ENCODE measurements at regions not wholly inside any gene's neighbourhood (a gene's known extent, or its start where the extent isn't known, plus 50 kb on each side); places are given as distances from the start of the nearest gene placed in this dataset.
A peak's percentile ranks its signal among the peaks of the same experiment; 100 is the strongest.

DNA sequence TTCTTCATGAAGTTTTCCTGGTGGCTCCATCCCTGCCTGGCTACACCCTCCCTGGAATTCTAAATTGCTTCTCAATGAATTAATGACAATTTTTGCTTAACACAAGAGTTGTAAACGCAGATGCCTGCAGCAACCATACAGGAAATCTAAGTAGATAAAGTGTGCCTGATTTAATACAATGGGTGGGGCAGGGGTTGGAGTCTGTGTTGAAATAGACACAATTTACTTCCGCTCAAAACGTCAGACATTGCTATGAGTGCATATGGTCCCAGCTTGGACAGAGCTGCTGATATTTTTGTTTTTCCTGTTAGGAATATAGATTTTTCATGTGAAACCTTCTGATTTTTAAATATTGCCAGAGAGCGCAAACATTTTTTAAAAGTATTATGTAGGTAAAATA, 1235.0 kb upstream of the SORCS1 start:
- Mint-ChIP-seq H3K27me3 (no peaks in the 10 kb centered on the region), H3K9me3 (no peaks in the 10 kb centered on the region), H3K27ac (no peak overlapping the region), H3K36me3 (no peaks in the 10 kb centered on the region), H3K4me3 (no peak overlapping the region), H3K4me1 (no peaks in the 10 kb centered on the region)

DNA sequence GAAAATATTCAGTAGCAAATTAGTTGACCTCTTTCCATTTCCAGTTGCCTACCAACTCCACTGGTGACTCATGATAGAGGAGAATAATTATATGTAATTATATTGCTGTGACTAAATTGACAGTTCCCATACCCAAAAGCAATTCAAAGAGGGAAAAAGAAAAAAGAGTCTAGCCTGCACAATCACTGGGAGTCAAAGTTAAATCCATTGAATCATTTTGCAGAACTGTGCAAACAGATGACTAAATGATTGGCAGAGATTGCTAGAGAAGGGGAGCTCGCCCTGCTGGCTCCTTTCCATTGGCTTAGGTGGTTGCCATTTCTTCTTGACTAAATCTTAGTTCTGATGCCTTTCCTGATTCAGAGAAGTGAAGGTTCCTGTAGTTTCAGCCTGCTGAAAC, 1228.6 kb upstream of the SORCS1 start:
- H3K4me1 Mint-ChIP-seq = no peaks in the 10 kb centered on the region
- H3K27ac Mint-ChIP-seq = no peak overlapping the region
- H3K27me3 Mint-ChIP-seq = no peaks in the 10 kb centered on the region
- H3K36me3 Mint-ChIP-seq = no peaks in the 10 kb centered on the region
- peaks cover 5% of the 10 kb centered on the region for H3K9me3 Mint-ChIP-seq
- H3K4me3 Mint-ChIP-seq = no peak overlapping the region

GRCh38 chr10:108392286-108392685, 1227.8 kb upstream of the SORCS1 start:
- H3K4me1 Mint-ChIP-seq = no peaks in the 10 kb centered on the region
- H3K4me3 Mint-ChIP-seq = no peak overlapping the region
- H3K27me3 Mint-ChIP-seq = no peaks in the 10 kb centered on the region
- H3K36me3 Mint-ChIP-seq = no peaks in the 10 kb centered on the region
- H3K9me3 Mint-ChIP-seq = peaks cover 5% of the 10 kb centered on the region
- H3K27ac Mint-ChIP-seq = no peak overlapping the region

DNA sequence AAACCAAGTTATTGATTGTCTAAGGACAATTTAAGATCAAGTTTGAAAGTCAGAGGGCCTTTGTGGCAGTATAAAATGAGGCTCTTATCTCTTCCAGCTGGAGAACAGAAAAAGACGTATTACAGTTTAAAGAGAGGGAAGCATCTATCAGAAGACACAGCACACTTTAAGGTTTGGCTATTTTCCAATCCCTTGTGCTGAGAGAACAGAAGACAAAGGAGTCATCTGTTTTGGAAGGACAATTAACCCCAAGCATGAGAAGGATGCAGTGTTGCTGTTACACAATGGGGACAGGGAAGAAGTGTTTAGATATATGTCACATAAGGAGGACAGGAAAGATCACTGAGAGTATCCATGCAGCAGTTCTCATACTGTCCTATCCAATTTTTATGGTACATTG, 1224.2 kb upstream of the SORCS1 start:
- Mint-ChIP-seq H3K27me3 (no peaks in the 10 kb centered on the region), H3K27ac (no peak overlapping the region), H3K9me3 (peaks cover 6% of the 10 kb centered on the region), H3K4me3 (no peak overlapping the region), H3K36me3 (no peaks in the 10 kb centered on the region), H3K4me1 (no peaks in the 10 kb centered on the region)

GRCh38 chr10:108385963-108386362, 1221.5 kb upstream of the SORCS1 start:
- H3K27ac Mint-ChIP-seq = no peak overlapping the region
- H3K27me3 Mint-ChIP-seq = no peaks in the 10 kb centered on the region
- no peak overlapping the region for H3K4me3 Mint-ChIP-seq
- H3K9me3 Mint-ChIP-seq = peaks cover 6% of the 10 kb centered on the region
- H3K36me3 Mint-ChIP-seq = no peaks in the 10 kb centered on the region
- H3K4me1 Mint-ChIP-seq = no peaks in the 10 kb centered on the region

DNA sequence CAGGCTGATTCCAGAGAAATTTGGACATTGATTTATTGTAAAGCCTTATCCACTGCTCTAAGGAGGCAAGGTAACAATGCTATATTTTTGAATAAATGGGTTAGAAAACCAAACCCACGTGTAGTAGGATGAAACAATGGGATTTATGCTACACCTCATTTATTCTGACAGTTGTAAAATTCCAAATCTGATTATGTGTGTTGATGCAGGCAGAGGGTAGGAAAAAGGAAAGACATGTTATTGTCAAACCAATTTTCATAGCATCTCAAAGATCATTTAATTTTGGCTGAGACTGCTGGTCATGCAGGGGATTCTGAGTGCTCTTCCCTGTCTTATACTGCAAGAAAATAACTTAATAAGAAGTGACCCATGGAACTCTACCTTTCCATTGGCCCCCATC, 1219.9 kb upstream of the SORCS1 start:
- H3K27ac Mint-ChIP-seq = no peak overlapping the region
- H3K9me3 Mint-ChIP-seq = peaks cover 6% of the 10 kb centered on the region
- H3K27me3 Mint-ChIP-seq = no peaks in the 10 kb centered on the region
- H3K4me1 Mint-ChIP-seq = no peaks in the 10 kb centered on the region
- H3K36me3 Mint-ChIP-seq = no peaks in the 10 kb centered on the region
- H3K4me3 Mint-ChIP-seq = no peak overlapping the region

- no peak overlapping the region for H3K27ac Mint-ChIP-seq
- H3K36me3 Mint-ChIP-seq = no peaks in the 10 kb centered on the region
- no peak overlapping the region for H3K4me3 Mint-ChIP-seq
- peaks cover 5% of the 10 kb centered on the region for H3K9me3 Mint-ChIP-seq
- H3K4me1 Mint-ChIP-seq = no peaks in the 10 kb centered on the region
- H3K27me3 Mint-ChIP-seq = no peaks in the 10 kb centered on the region
Measured at GRCh38 chr10:108378779-108379178, 1214.3 kb upstream of the SORCS1 start.

DNA sequence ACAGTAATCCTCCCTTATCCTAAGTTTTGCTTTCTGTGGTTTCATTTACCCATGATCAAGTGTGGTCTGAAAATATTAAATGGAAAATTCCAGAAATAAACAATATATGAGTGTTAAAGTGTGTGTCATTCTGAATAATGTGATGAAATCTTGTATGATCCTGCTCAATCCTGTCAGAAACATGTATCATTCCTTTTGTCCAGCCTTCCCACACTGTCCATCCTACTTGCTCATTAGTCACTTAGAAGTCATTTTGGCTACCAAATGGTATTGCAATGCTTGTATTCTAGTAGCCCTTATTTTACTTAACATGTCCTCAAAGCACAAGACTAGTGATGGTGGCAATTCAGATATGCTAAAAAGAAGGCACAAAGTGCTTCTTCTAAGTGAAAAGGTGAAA, 1211.2 kb upstream of the SORCS1 start:
- H3K36me3 Mint-ChIP-seq = no peaks in the 10 kb centered on the region
- H3K27ac Mint-ChIP-seq = no peak overlapping the region
- H3K27me3 Mint-ChIP-seq = no peaks in the 10 kb centered on the region
- H3K4me1 Mint-ChIP-seq = no peaks in the 10 kb centered on the region
- H3K4me3 Mint-ChIP-seq = no peak overlapping the region
- H3K9me3 Mint-ChIP-seq = peaks cover 5% of the 10 kb centered on the region

- H3K27ac Mint-ChIP-seq = no peak overlapping the region
Measured at GRCh38 chr10:108374991-108375390, 1210.5 kb upstream of the SORCS1 start.

DNA sequence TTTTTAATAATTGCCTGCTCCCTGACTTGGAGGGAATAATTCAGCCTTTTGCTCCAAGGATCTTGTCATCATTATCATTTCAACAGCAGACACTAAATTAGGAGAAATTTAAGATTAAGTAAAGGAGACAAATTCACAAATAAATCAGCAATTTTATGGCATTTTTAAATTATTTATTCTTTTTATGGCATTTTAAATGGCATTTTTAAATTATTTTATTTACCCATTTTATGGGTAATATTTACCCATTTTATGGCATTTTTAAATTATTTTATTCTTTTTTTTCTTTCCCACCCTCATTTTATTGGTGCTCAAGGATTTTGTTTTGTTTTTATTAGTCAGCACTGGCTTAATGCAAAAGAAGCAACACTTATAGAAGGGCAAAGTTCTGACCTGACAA, 1201.0 kb upstream of the SORCS1 start:
- Mint-ChIP-seq H3K4me1 (no peaks in the 10 kb centered on the region), H3K4me3 (no peak overlapping the region), H3K27me3 (no peaks in the 10 kb centered on the region), H3K27ac (no peak overlapping the region), H3K36me3 (no peaks in the 10 kb centered on the region), H3K9me3 (no peaks in the 10 kb centered on the region)

More at GRCh38 chr10:108374991-108375390, 1210.5 kb upstream of the SORCS1 start:
- Mint-ChIP-seq H3K4me3 (no peak overlapping the region), H3K4me1 (no peaks in the 10 kb centered on the region), H3K27me3 (no peaks in the 10 kb centered on the region), H3K36me3 (no peaks in the 10 kb centered on the region), H3K9me3 (peaks cover 5% of the 10 kb centered on the region)

DNA sequence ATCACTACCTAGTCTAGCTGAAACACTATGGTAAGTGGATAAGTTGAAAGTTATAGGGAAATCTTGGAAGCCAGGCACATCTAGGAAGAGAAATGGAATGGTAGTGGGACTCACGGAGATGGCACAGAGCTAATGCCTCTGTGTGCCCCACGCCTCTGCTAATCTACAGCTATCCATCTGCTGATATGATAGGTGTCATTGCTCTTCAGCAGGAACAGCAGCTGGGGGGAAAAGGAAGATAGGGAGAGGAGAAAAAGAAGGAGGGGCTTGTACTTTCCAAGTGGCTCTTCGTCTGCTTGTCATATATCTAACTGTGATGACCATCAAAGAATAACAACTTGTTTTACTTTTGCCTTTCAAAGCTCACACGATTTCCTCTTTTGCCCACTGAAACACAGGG, 1199.1 kb upstream of the SORCS1 start:
- H3K36me3 Mint-ChIP-seq = no peaks in the 10 kb centered on the region
- no peaks in the 10 kb centered on the region for H3K9me3 Mint-ChIP-seq
- H3K4me3 Mint-ChIP-seq = no peak overlapping the region
- H3K27me3 Mint-ChIP-seq = no peaks in the 10 kb centered on the region
- H3K4me1 Mint-ChIP-seq = no peaks in the 10 kb centered on the region
- no peak overlapping the region for H3K27ac Mint-ChIP-seq

DNA sequence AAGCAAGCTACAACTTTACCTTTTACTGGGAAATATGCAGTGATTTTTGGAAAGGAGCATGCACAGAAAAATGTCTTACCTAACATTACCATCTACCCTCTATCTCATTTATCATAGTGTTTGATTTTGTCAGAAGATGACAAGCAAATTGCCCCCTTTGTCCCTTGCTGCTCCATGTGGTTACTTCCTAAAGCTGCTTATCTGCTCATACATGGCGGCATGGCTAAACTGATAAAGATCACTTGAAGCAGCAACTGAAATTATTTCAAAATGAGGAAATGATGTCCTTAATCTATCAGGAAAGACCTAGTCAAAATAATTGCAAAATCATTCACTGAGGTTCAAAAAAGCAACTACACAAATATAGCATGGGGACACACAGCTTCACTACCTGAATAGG, 1198.5 kb upstream of the SORCS1 start:
- no peaks in the 10 kb centered on the region for H3K36me3 Mint-ChIP-seq
- H3K4me3 Mint-ChIP-seq = no peak overlapping the region

GRCh38 chr10:108362296-108362695, 1197.8 kb upstream of the SORCS1 start:
- no peaks in the 10 kb centered on the region for H3K9me3 Mint-ChIP-seq
- H3K27me3 Mint-ChIP-seq = no peaks in the 10 kb centered on the region
- no peaks in the 10 kb centered on the region for H3K36me3 Mint-ChIP-seq
- H3K4me1 Mint-ChIP-seq = no peaks in the 10 kb centered on the region
- H3K4me3 Mint-ChIP-seq = no peak overlapping the region
- peak overlapping the region; percentile 33 for H3K27ac Mint-ChIP-seq

More for the DNA sequence above, 1198.5 kb upstream of the SORCS1 start:
- H3K4me1 Mint-ChIP-seq = no peaks in the 10 kb centered on the region
- no peak overlapping the region for H3K27ac Mint-ChIP-seq
- H3K27me3 Mint-ChIP-seq = no peaks in the 10 kb centered on the region
- H3K9me3 Mint-ChIP-seq = no peaks in the 10 kb centered on the region

DNA sequence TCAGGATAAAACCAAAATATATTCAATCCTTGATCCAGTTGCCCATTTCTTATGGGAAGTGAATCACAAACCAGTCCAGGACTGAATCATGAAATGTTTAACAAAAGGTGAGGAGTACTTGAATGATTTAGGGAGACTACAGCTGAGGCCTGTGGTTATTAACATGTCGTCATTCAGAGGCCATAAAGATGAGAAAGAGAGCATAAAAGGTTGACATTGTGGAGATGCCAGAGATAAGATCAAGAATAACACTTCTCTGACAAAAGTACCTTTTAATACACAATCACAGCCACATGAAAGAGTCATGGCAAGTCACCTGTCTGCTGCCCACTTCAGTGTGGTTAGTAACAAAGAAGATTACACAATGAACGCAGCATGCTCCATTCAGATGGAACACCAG, 1195.7 kb upstream of the SORCS1 start:
- no peaks in the 10 kb centered on the region for H3K27me3 Mint-ChIP-seq
- H3K9me3 Mint-ChIP-seq = no peaks in the 10 kb centered on the region
- H3K36me3 Mint-ChIP-seq = no peaks in the 10 kb centered on the region
- no peak overlapping the region for H3K4me3 Mint-ChIP-seq
- H3K4me1 Mint-ChIP-seq = no peaks in the 10 kb centered on the region
- no peak overlapping the region for H3K27ac Mint-ChIP-seq

DNA sequence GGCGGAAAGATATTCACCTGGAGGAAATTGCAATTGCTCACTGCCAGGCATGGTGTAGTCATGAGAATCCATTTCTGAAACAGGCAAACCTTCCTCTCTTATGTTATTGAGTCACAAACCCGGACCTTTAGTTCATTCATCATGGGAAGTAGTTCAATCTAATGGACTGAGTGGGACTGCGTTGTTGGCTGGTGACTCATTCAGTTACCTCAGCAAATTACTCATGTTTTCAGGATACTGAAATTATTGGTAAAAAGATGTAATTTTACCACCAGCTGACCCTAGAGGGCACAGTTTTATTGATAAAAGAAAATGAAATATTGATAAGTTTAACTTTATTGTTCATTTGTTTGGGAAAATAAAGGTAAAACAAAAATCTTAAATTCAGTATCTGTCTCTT, 1194.4 kb upstream of the SORCS1 start:
- Mint-ChIP-seq H3K4me3 (no peak overlapping the region), H3K36me3 (no peaks in the 10 kb centered on the region), H3K27me3 (no peaks in the 10 kb centered on the region), H3K27ac (no peak overlapping the region), H3K4me1 (no peaks in the 10 kb centered on the region), H3K9me3 (no peaks in the 10 kb centered on the region)

DNA sequence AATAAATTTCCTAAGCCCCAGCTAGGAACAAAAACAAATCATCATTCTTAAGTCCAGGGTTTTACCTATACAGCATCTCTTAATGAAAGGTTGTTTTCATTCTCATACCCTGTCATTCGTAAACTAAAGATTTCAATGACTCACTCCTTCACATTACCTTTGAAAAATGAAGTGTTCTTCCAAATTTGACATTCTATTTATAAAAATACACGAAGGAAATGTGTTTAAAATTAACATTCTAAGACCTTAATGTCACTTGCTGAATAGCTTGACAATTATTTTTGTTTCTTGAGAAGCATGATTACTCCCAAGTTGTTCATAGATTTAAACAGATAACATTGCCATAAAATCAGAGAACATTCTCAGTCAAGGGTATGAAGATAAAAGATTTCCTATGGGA, 1188.3 kb upstream of the SORCS1 start:
- Mint-ChIP-seq H3K36me3 (no peaks in the 10 kb centered on the region), H3K4me3 (no peak overlapping the region), H3K27me3 (no peaks in the 10 kb centered on the region)

GRCh38 chr10:108348215-108348614, 1183.7 kb upstream of the SORCS1 start:
- Mint-ChIP-seq H3K9me3 (peaks cover 5% of the 10 kb centered on the region), H3K4me1 (no peaks in the 10 kb centered on the region), H3K27ac (no peak overlapping the region)

More for the DNA sequence above, 1188.3 kb upstream of the SORCS1 start:
- Mint-ChIP-seq H3K9me3 (peaks cover 5% of the 10 kb centered on the region), H3K27ac (no peak overlapping the region), H3K4me1 (no peaks in the 10 kb centered on the region)

More at GRCh38 chr10:108348215-108348614, 1183.7 kb upstream of the SORCS1 start:
- Mint-ChIP-seq H3K4me3 (no peak overlapping the region), H3K36me3 (no peaks in the 10 kb centered on the region), H3K27me3 (no peaks in the 10 kb centered on the region)

Data from activated naive CD4-positive, alpha-beta T cell treated with anti-CD3 and anti-CD28 coated beads, Interleukin-2, amount 50 U/mL, for 24 hours (primary cell).